Endodermal cell (in vitro differentiated cells): ENCODE measurements at regions not wholly inside any gene's neighbourhood (a gene's known extent, or its start where the extent isn't known, plus 50 kb on each side); places are given as distances from the start of the nearest gene placed in this dataset.
"Not testable (repeated sequence)": the region's sequence is repeated elsewhere in the genome, so short reads cannot be mapped to it uniquely, and the experiment has no call there.

Experiments
- DNase-seq: peaks from one replicate; pipeline ENCODE4 v3.0.0-alpha.2; 2017
- H3K27ac ChIP-seq: 2 replicates; pipeline ENCODE4 v1.5.1; 2013; ENCODE audit warnings: mild to moderate bottlenecking, low read depth, low read length, moderate library complexity
- H3K27me3 ChIP-seq: 2 replicates; pipeline ENCODE4 v1.6.1; 2013; ENCODE audit warnings: mild to moderate bottlenecking, low read length, moderate library complexity; ENCODE audit not compliant: insufficient read depth, control insufficient read depth, poor library complexity, severe bottlenecking
- H3K36me3 ChIP-seq: 2 replicates; pipeline ENCODE4 v1.7.0; 2013; ENCODE audit warnings: mild to moderate bottlenecking, low read length, moderate library complexity; ENCODE audit not compliant: control insufficient read depth, insufficient read depth
- H3K4me1 ChIP-seq: one replicate; pipeline ENCODE4 v1.7.0; 2013; ENCODE audit warnings: low read length; ENCODE audit not compliant: control insufficient read depth, insufficient read depth
- H3K4me3 ChIP-seq: 2 replicates; pipeline ENCODE4 v1.5.1; 2013; ENCODE audit warnings: mild to moderate bottlenecking, low read length, moderate library complexity
- H3K9ac ChIP-seq: 2 replicates; pipeline ENCODE4 v1.6.1; 2013; ENCODE audit warnings: mild to moderate bottlenecking, low read length, moderate library complexity; ENCODE audit not compliant: poor library complexity, severe bottlenecking; ENCODE audit errors: extremely low read depth
- H3K9me3 ChIP-seq: 2 replicates; pipeline ENCODE4 v1.6.1; 2013; ENCODE audit warnings: mild to moderate bottlenecking, low read length, moderate library complexity; ENCODE audit not compliant: control insufficient read depth
- H3K27ac Mint-ChIP-seq: 2 replicates; pipeline ENCODE4 v1.8.0; 2020; ENCODE audit warnings: mixed read lengths
- H3K27me3 Mint-ChIP-seq: 2 replicates; pipeline ENCODE4 v1.8.0; 2021; ENCODE audit warnings: mild to moderate bottlenecking, mixed read lengths; ENCODE audit not compliant: insufficient read depth
- H3K36me3 Mint-ChIP-seq: 2 replicates; pipeline ENCODE4 v1.8.0; 2020; ENCODE audit warnings: low read depth, mixed read lengths
- H3K4me1 Mint-ChIP-seq: 2 replicates; pipeline ENCODE4 v1.8.0; 2020; ENCODE audit warnings: mixed read lengths
- H3K4me3 Mint-ChIP-seq: 2 replicates; pipeline ENCODE4 v1.8.0; 2020; ENCODE audit warnings: mild to moderate bottlenecking, moderate library complexity, mixed read lengths
- H3K9me3 Mint-ChIP-seq: 2 replicates; pipeline ENCODE4 v1.8.0; 2020; ENCODE audit warnings: mild to moderate bottlenecking, mixed read lengths
- CTCF ChIP-seq: fragments of 200-600 bp; sonication (generic); conservative IDR thresholded peaks from 2 replicates; pipeline ENCODE4 v1.5.0; 2021; ENCODE audit warnings: antibody characterized with exemption, mild to moderate bottlenecking
- whole genome bisulfite sequencing, 2 experiments: methylation state at CpG; one replicate each; pipeline versions ENCODE4 v1.1.5 to v1.1.7; 2013; ENCODE audit warnings: missing lambda C conversion rate in 2 of 2, mixed read lengths in 1 of 2; ENCODE audit not compliant: insufficient coverage in 1 of 2, insufficient read length in 1 of 2; 5-methylcytosine and 5-hydroxymethylcytosine counted together

DNA sequence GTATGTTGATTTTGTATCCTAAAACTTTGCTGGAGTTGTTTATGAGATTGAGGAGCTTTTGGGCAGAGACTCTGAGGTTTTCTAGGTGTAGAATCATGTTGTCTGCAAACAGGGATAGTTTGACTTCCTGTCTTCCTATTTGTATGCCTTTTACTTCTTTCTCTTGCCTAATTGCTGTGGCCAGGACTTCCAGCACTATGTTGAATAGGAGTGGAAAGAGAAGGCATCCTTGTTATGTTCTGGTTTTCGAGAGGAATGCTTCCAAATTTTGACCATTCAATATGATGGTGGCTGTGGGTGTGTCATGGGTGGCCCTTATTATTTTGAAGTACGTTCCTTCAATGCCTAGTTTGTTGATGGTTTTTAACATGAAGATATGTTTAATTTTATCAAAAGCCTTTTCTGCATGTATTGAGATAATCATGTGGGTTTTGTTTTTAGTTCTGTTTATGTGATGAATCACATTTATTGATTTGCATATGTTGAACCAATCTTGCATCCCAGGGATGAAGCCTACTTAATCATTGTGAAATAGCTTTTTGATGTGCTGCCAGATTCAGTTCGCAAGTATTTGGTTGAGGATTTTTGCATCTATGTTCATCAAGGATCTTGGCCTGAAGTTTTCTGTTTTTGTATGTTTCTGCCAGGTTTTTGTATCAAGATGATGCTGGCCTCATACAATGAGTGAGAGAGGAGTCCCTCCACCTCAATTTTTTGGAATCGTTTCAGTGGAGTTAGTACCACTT lies 188.1 kb downstream of the MINAR1 start:
- no peaks in the 10 kb centered on the region for H3K9me3 Mint-ChIP-seq
- no peaks in the 10 kb centered on the region for H3K4me1 ChIP-seq
- 93 to 94% methylated on average over 4 of the region's 4 CpGs for WGBS, 2 experiments
- no peaks in the 10 kb centered on the region for H3K27me3 Mint-ChIP-seq
- TF ChIP-seq CTCF = no peak
- H3K9me3 ChIP-seq = no peaks in the 10 kb centered on the region
- no peak overlapping the region for H3K27ac ChIP-seq
- H3K36me3 Mint-ChIP-seq = no peaks in the 10 kb centered on the region
- no peak overlapping the region for H3K9ac ChIP-seq
- H3K36me3 ChIP-seq = no peaks in the 10 kb centered on the region
- H3K4me3 Mint-ChIP-seq = no peak overlapping the region
- H3K4me3 ChIP-seq = no peak overlapping the region
- H3K4me1 Mint-ChIP-seq = no peaks in the 10 kb centered on the region
- H3K27ac Mint-ChIP-seq = no peak overlapping the region
- H3K27me3 ChIP-seq = no peaks in the 10 kb centered on the region
- DNase-seq = no peak

- 89 to 95% methylated on average over 3 of the region's 3 CpGs for WGBS, 2 experiments
- H3K4me1 Mint-ChIP-seq, H3K4me1 ChIP-seq, H3K27me3 Mint-ChIP-seq, DNase-seq, H3K4me3 Mint-ChIP-seq, H3K36me3 Mint-ChIP-seq, H3K9me3 Mint-ChIP-seq, H3K27me3 ChIP-seq, H3K27ac ChIP-seq, H3K36me3 ChIP-seq, H3K9ac ChIP-seq, H3K4me3 ChIP-seq, H3K27ac Mint-ChIP-seq, H3K9me3 ChIP-seq: not testable (repeated sequence)
Observed at GRCh38 chr15:79621805-79622204, 189.7 kb downstream of the MINAR1 start.

GRCh38 chr15:79623488-79623887 lies 191.4 kb downstream of the MINAR1 start:
- no peaks in the 10 kb centered on the region for H3K9me3 ChIP-seq
- H3K27ac Mint-ChIP-seq = no peak overlapping the region
- no peaks in the 10 kb centered on the region for H3K36me3 ChIP-seq
- H3K4me3 ChIP-seq = no peak overlapping the region
- 88% methylated on average over 1 of the region's 1 CpG for WGBS, 2 experiments
- H3K4me1 ChIP-seq = no peaks in the 10 kb centered on the region
- no peak for TF ChIP-seq CTCF
- H3K27ac ChIP-seq = no peak overlapping the region
- no peak overlapping the region for H3K4me3 Mint-ChIP-seq
- no peaks in the 10 kb centered on the region for H3K4me1 Mint-ChIP-seq
- H3K9ac ChIP-seq = no peak overlapping the region
- no peak for DNase-seq
- peaks cover 1% of the 10 kb centered on the region for H3K27me3 Mint-ChIP-seq
- no peaks in the 10 kb centered on the region for H3K9me3 Mint-ChIP-seq
- no peaks in the 10 kb centered on the region for H3K27me3 ChIP-seq
- no peaks in the 10 kb centered on the region for H3K36me3 Mint-ChIP-seq

- Histone ChIP-seq H3K27me3 (no peaks in the 10 kb centered on the region), H3K4me1 (no peaks in the 10 kb centered on the region), H3K9me3 (peaks cover 13% of the 10 kb centered on the region), H3K36me3 (no peaks in the 10 kb centered on the region), H3K4me3 (no peak overlapping the region), H3K9ac (no peak overlapping the region), H3K27ac (no peak overlapping the region)
- Mint-ChIP-seq H3K4me3 (no peak overlapping the region), H3K4me1 (peaks cover under 1% of the 10 kb centered on the region), H3K27ac (no peak overlapping the region), H3K36me3 (no peaks in the 10 kb centered on the region), H3K9me3 (peaks cover 10% of the 10 kb centered on the region), H3K27me3 (peaks cover 1% of the 10 kb centered on the region)
- TF ChIP-seq CTCF = no peak
- DNase-seq = no peak
- WGBS, 2 experiments = 86 to 98% methylated on average over 4 to 5 of the region's 5 CpGs
Observed at GRCh38 chr15:79629687-79630086, 197.6 kb downstream of the MINAR1 start.
